Astrocyte (in vitro differentiated cells and primary cell): ENCODE measurements at regions not wholly inside any gene's neighbourhood (a gene's known extent, or its start where the extent isn't known, plus 50 kb on each side); places are given as distances from the start of the nearest gene placed in this dataset.

Experiments used
- DNase-seq: peaks from one replicate; pipeline ENCODE4 v3.0.0-alpha.2; 2010; ENCODE audit warnings: low read depth
- FAIRE-seq: peaks from 2 replicates; lab custom pipeline; 2011; peaks lifted over from hg19 to GRCh38; lab: Jason Lieb, UNC
- H2AFZ ChIP-seq: 2 replicates; pipeline ENCODE4 v1.6.0; 2012; ENCODE audit warnings: low read depth, low read length, inconsistent platforms
- H3K27ac ChIP-seq: 2 replicates; pipeline ENCODE4 v1.5.1; 2011; ENCODE audit warnings: low read depth, low read length, inconsistent platforms
- H3K27me3 ChIP-seq: 2 replicates; pipeline ENCODE4 v1.6.0; 2011; ENCODE audit warnings: low read length, inconsistent platforms; ENCODE audit not compliant: insufficient read depth
- H3K36me3 ChIP-seq: 2 replicates; pipeline ENCODE4 v1.5.1; 2011; ENCODE audit warnings: low read length, inconsistent platforms; ENCODE audit not compliant: insufficient read depth
- H3K4me1 ChIP-seq: 2 replicates; pipeline ENCODE4 v1.5.1; 2011; ENCODE audit warnings: low read length, inconsistent platforms; ENCODE audit not compliant: insufficient read depth
- H3K4me2 ChIP-seq: 2 replicates; pipeline ENCODE4 v1.6.0; 2012; ENCODE audit warnings: low read length, inconsistent platforms
- H3K4me3 ChIP-seq: 2 replicates; pipeline ENCODE4 v1.5.1; 2011; ENCODE audit warnings: low read depth, mild to moderate bottlenecking, low read length, inconsistent platforms; ENCODE audit not compliant: insufficient read depth
- H3K79me2 ChIP-seq: 2 replicates; pipeline ENCODE4 v1.6.0; 2012; ENCODE audit warnings: mild to moderate bottlenecking, low read length, inconsistent platforms; ENCODE audit not compliant: insufficient read depth
- H3K9ac ChIP-seq: 2 replicates; pipeline ENCODE4 v1.6.0; 2012; ENCODE audit warnings: mild to moderate bottlenecking, low read length, inconsistent platforms
- H3K9me3 ChIP-seq: 2 replicates; pipeline ENCODE4 v1.5.1; 2012; ENCODE audit warnings: low read depth, mild to moderate bottlenecking, low read length, inconsistent platforms; ENCODE audit not compliant: insufficient read depth
- H4K20me1 ChIP-seq: 2 replicates; pipeline ENCODE4 v1.6.0; 2012; ENCODE audit warnings: low read length, inconsistent platforms; ENCODE audit not compliant: insufficient read depth
- H3K27ac Mint-ChIP-seq: one replicate; pipeline ENCODE4 v1.8.0; 2021; ENCODE audit warnings: mild to moderate bottlenecking, mixed read lengths; ENCODE audit not compliant: unreplicated experiment
- H3K27me3 Mint-ChIP-seq: one replicate; pipeline ENCODE4 v1.8.0; 2021; ENCODE audit warnings: low read depth, mixed read lengths; ENCODE audit not compliant: unreplicated experiment
- H3K36me3 Mint-ChIP-seq: one replicate; pipeline ENCODE4 v1.8.0; 2021; ENCODE audit warnings: low read depth, mixed read lengths; ENCODE audit not compliant: unreplicated experiment
- H3K4me1 Mint-ChIP-seq: one replicate; pipeline ENCODE4 v1.8.0; 2021; ENCODE audit warnings: low read depth, mixed read lengths; ENCODE audit not compliant: unreplicated experiment
- H3K4me3 Mint-ChIP-seq: one replicate; pipeline ENCODE4 v1.8.0; 2021; ENCODE audit warnings: mild to moderate bottlenecking, moderate library complexity, mixed read lengths; ENCODE audit not compliant: unreplicated experiment
- H3K9me3 Mint-ChIP-seq: one replicate; pipeline ENCODE4 v1.8.0; 2021; ENCODE audit warnings: mild to moderate bottlenecking, mixed read lengths; ENCODE audit not compliant: unreplicated experiment
- CTCF ChIP-seq: IDR thresholded peaks from 2 replicates; pipeline ENCODE4 v1.5.1; 2011; ENCODE audit warnings: low read depth, mild to moderate bottlenecking, inconsistent platforms, low read length, moderate library complexity; ENCODE audit not compliant: insufficient read depth
- EZH2 ChIP-seq: IDR thresholded peaks from 2 replicates; pipeline ENCODE4 v1.6.1; 2012; ENCODE audit warnings: mild to moderate bottlenecking, low read length, inconsistent platforms; ENCODE audit not compliant: insufficient read depth

DNA sequence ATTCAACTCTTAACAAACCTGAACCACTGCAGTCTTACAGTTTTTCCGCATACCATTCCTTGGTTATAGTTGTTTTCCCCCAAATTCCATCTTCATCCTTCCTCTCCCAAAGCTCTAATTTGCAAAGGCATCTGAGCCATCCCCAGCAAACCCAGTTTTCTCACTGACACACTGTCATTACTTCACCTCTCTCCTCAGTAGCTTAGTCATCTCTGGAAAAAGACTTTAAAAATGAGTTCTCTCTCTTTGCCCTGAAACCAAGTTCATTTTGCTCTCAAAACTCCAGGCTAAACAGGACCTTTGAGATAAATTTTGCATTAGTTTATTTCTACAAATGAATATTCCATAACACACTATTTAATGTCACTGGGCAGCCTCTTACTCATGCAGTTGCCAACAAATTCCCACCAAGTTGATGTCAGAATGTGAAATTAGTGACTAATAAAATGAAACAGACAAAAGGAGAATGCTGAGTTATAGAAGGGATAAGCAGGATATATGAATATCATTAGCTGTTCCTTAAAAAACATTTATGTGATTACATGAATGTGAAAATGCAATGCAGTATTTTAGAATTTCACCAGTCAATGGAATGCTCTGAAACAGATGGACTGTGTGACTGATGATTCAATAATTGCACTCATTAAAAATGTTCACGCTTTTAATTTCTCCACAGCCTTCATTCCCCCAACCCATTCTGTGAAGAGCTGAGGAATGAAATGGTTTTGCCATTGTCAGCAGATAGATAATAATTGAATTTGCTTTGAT is 107.4 kb upstream of the DMAC1 start:
- Histone ChIP-seq H3K9ac (no peak overlapping the region), H3K9me3 (no peaks in the 10 kb centered on the region), H3K36me3 (no peaks in the 10 kb centered on the region), H3K79me2 (no peaks in the 10 kb centered on the region), H3K27me3 (no peaks in the 10 kb centered on the region), H4K20me1 (no peaks in the 10 kb centered on the region), H3K4me2 (peak overlapping the region; percentile 22), H3K27ac (peak overlapping the region; percentile 43), H2AFZ (no peak overlapping the region), H3K4me1 (peaks cover 10% of the 10 kb centered on the region), H3K4me3 (no peak overlapping the region)
- Mint-ChIP-seq H3K4me3 (no peak overlapping the region), H3K4me1 (peaks cover 24% of the 10 kb centered on the region), H3K27ac (peak overlapping the region; percentile 68), H3K9me3 (no peaks in the 10 kb centered on the region), H3K27me3 (no peaks in the 10 kb centered on the region), H3K36me3 (no peaks in the 10 kb centered on the region)
- FAIRE-seq (no peak), DNase-seq (peak; percentile 5)
- TF ChIP-seq CTCF (no peak), EZH2 (no peak)

GRCh38 chr9:7901621-7902020 is 102.0 kb upstream of the DMAC1 start:
- Mint-ChIP-seq H3K36me3 (no peaks in the 10 kb centered on the region), H3K4me1 (peaks cover under 1% of the 10 kb centered on the region), H3K9me3 (no peaks in the 10 kb centered on the region), H3K4me3 (no peak overlapping the region), H3K27me3 (peaks cover 4% of the 10 kb centered on the region), H3K27ac (no peak overlapping the region)
- Histone ChIP-seq H2AFZ (no peak overlapping the region), H3K27ac (peak overlapping the region; percentile 27), H4K20me1 (no peaks in the 10 kb centered on the region), H3K9ac (no peak overlapping the region), H3K9me3 (no peaks in the 10 kb centered on the region), H3K4me2 (peak overlapping the region; percentile 23), H3K36me3 (no peaks in the 10 kb centered on the region), H3K4me3 (no peak overlapping the region), H3K79me2 (no peaks in the 10 kb centered on the region), H3K4me1 (peaks cover 7% of the 10 kb centered on the region), H3K27me3 (no peaks in the 10 kb centered on the region)
- DNase-seq = peak; percentile 67
- TF ChIP-seq CTCF (no peak), EZH2 (no peak)
- FAIRE-seq = no peak

DNA sequence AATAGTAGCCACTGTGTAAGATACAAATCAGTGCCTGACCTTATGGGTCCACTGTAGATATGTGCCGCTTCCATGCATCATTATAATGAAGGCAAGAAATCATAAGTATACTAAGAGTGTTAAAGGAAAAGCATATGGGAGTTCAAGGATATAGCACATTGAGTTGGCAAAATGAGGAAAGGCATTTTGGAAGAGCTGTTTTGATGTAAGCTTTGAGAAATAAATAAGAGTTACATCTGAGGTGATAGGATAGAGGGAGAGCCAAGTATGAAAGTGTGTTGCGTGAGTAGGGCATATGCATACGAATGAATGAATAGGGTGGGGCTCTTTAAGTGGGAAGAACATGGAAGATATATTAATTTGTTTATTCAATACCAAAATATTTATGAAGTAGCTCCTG is 101.0 kb upstream of the DMAC1 start:
- no peaks in the 10 kb centered on the region for H3K4me1 Mint-ChIP-seq
- TF ChIP-seq EZH2 (no peak), CTCF (no peak)
- no peak overlapping the region for H3K27ac Mint-ChIP-seq
- Histone ChIP-seq H3K9ac (no peak overlapping the region), H3K36me3 (no peaks in the 10 kb centered on the region), H3K4me3 (no peak overlapping the region), H3K79me2 (no peaks in the 10 kb centered on the region), H3K27me3 (no peaks in the 10 kb centered on the region), H3K27ac (no peak overlapping the region), H2AFZ (no peak overlapping the region), H3K9me3 (no peaks in the 10 kb centered on the region), H4K20me1 (no peaks in the 10 kb centered on the region), H3K4me1 (peaks cover 7% of the 10 kb centered on the region), H3K4me2 (no peak overlapping the region)
- no peak for DNase-seq
- no peaks in the 10 kb centered on the region for H3K9me3 Mint-ChIP-seq
- peaks cover 7% of the 10 kb centered on the region for H3K27me3 Mint-ChIP-seq
- no peak for FAIRE-seq
- no peaks in the 10 kb centered on the region for H3K36me3 Mint-ChIP-seq
- no peak overlapping the region for H3K4me3 Mint-ChIP-seq
